GM23338 (cell line): ENCODE measurements at regions not wholly inside any gene's neighbourhood (a gene's known extent, or its start where the extent isn't known, plus 50 kb on each side); places are given as distances from the start of the nearest gene placed in this dataset.

Experiments
- EZH2 ChIP-seq: fragments of 200-600 bp; sonication (generic); IDR thresholded peaks from one replicate; pipeline ENCODE4 v1.8.0; 2017; ENCODE audit warnings: antibody characterized with exemption, mild to moderate bottlenecking, low read depth; ENCODE audit not compliant: unreplicated experiment
- EZH2phosphoT487 ChIP-seq: fragments of 200-600 bp; sonication (generic); IDR thresholded peaks from one replicate; pipeline ENCODE4 v1.8.1; 2018; ENCODE audit warnings: antibody characterized with exemption; ENCODE audit not compliant: unreplicated experiment
- JUNB ChIP-seq: IDR thresholded peaks from one replicate; pipeline ENCODE4 v1.6.1; 2016; ENCODE audit warnings: antibody characterized with exemption; ENCODE audit not compliant: unreplicated experiment
- POLR2AphosphoS5 ChIP-seq: IDR thresholded peaks from 2 replicates; pipeline ENCODE4 v1.6.1; 2016; ENCODE audit warnings: antibody characterized with exemption, low read depth
- REST ChIP-seq: IDR thresholded peaks from one replicate; pipeline ENCODE4 v1.6.1; 2018; ENCODE audit warnings: antibody characterized with exemption; ENCODE audit not compliant: unreplicated experiment
- ZNF114 ChIP-seq: fragments of 250-450 bp; sonication (Bioruptor Pico); IDR thresholded peaks from 2 replicates; pipeline ENCODE4 v1.5.0; 2020; ENCODE audit warnings: mild to moderate bottlenecking, moderate library complexity
- ZNF331 ChIP-seq: fragments of 250-450 bp; sonication (Bioruptor Pico); IDR thresholded peaks from 2 replicates; pipeline ENCODE4 v1.5.0; 2020; ENCODE audit warnings: low read depth, mild to moderate bottlenecking, moderate library complexity
- TF ChIP-seq, protein P1 (sequence below), 2 experiments: fragments of 200-600 bp in 1 of 2; sonication (generic) in 1 of 2; conservative IDR thresholded peaks; 2 replicates each; pipeline versions ENCODE4 v1.5.1 to v1.6.1; 2016 to 2017; ENCODE audit warnings: antibody characterized with exemption in 2 of 2, low read depth in 2 of 2, mild to moderate bottlenecking in 2 of 2, moderate library complexity in 1 of 2
- TF ChIP-seq, protein P2 (sequence below): IDR thresholded peaks from 2 replicates; pipeline ENCODE4 v1.6.1; 2016; ENCODE audit warnings: antibody characterized with exemption

- TF ChIP-seq, protein P1, sequence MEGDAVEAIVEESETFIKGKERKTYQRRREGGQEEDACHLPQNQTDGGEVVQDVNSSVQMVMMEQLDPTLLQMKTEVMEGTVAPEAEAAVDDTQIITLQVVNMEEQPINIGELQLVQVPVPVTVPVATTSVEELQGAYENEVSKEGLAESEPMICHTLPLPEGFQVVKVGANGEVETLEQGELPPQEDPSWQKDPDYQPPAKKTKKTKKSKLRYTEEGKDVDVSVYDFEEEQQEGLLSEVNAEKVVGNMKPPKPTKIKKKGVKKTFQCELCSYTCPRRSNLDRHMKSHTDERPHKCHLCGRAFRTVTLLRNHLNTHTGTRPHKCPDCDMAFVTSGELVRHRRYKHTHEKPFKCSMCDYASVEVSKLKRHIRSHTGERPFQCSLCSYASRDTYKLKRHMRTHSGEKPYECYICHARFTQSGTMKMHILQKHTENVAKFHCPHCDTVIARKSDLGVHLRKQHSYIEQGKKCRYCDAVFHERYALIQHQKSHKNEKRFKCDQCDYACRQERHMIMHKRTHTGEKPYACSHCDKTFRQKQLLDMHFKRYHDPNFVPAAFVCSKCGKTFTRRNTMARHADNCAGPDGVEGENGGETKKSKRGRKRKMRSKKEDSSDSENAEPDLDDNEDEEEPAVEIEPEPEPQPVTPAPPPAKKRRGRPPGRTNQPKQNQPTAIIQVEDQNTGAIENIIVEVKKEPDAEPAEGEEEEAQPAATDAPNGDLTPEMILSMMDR (conservative IDR thresholded peaks at IDR 0.05; ENCODE audit: low read depth in 2 of 2) = no peak
- TF ChIP-seq REST = no peak
- TF ChIP-seq ZNF331 (CRISPR knock-in tag) = no peak
- no peak for TF ChIP-seq EZH2phosphoT487
- TF ChIP-seq EZH2 = no peak
- TF ChIP-seq JUNB = no peak
- TF ChIP-seq, protein P2, sequence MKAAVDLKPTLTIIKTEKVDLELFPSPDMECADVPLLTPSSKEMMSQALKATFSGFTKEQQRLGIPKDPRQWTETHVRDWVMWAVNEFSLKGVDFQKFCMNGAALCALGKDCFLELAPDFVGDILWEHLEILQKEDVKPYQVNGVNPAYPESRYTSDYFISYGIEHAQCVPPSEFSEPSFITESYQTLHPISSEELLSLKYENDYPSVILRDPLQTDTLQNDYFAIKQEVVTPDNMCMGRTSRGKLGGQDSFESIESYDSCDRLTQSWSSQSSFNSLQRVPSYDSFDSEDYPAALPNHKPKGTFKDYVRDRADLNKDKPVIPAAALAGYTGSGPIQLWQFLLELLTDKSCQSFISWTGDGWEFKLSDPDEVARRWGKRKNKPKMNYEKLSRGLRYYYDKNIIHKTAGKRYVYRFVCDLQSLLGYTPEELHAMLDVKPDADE = no peak
- no peak for TF ChIP-seq POLR2AphosphoS5
- TF ChIP-seq ZNF114 (CRISPR knock-in tag) = no peak
These were observed 152.2 kb upstream of the SLC24A5 start for GRCh38 chr15:47968593-47968992.
